Nephron (organoid): ENCODE measurements at regions not wholly inside any gene's neighbourhood (a gene's known extent, or its start where the extent isn't known, plus 50 kb on each side); places are given as distances from the start of the nearest gene placed in this dataset.

Source experiments
- H3K27ac Mint-ChIP-seq, 3 experiments: 2 replicates each; pipeline ENCODE4 v1.8.0; 2020; ENCODE audit warnings: mixed read lengths in 3 of 3, mild to moderate bottlenecking in 2 of 3, moderate library complexity in 1 of 3
- H3K27me3 Mint-ChIP-seq: 2 replicates; pipeline ENCODE4 v1.8.0; 2021; ENCODE audit warnings: low read depth, mild to moderate bottlenecking, moderate library complexity, mixed read lengths
- H3K36me3 Mint-ChIP-seq: 2 replicates; pipeline ENCODE4 v1.8.0; 2020; ENCODE audit warnings: low read depth, mixed read lengths
- H3K4me1 Mint-ChIP-seq: 2 replicates; pipeline ENCODE4 v1.8.0; 2020; ENCODE audit warnings: mixed read lengths
- H3K4me3 Mint-ChIP-seq, 3 experiments: 2 replicates each; pipeline ENCODE4 v1.8.0; 2020; ENCODE audit warnings: mild to moderate bottlenecking in 3 of 3, mixed read lengths in 3 of 3, moderate library complexity in 2 of 3
- H3K9me3 Mint-ChIP-seq: 2 replicates; pipeline ENCODE4 v1.8.0; 2020; ENCODE audit warnings: mixed read lengths
- CTCF ChIP-seq, 3 experiments: fragments of 200-600 bp; sonication (generic); IDR thresholded peaks; one replicate each; pipeline ENCODE4 v1.5.0; 2021; ENCODE audit warnings: antibody characterized with exemption in 3 of 3; ENCODE audit not compliant: unreplicated experiment in 3 of 3

GRCh38 chr9:25845867-25846266 is 167.6 kb upstream of the TUSC1 start:
- no peaks in the 10 kb centered on the region for H3K27me3 Mint-ChIP-seq
- no peak for TF ChIP-seq CTCF (IDR thresholded peaks at IDR 0.05; ENCODE audit: unreplicated experiment in 3 of 3)

GRCh38 chr9:25830381-25830780 is 152.1 kb upstream of the TUSC1 start:
- peak overlapping the region in 1 of 3 experiments; percentile 86 for H3K27ac Mint-ChIP-seq
- no peak overlapping the region for H3K4me3 Mint-ChIP-seq
- no peak for TF ChIP-seq CTCF (IDR thresholded peaks at IDR 0.05; ENCODE audit: unreplicated experiment in 3 of 3)
- no peaks in the 10 kb centered on the region for H3K27me3 Mint-ChIP-seq
- H3K4me1 Mint-ChIP-seq: no peaks in the 10 kb centered on the region
- H3K36me3 Mint-ChIP-seq: no peaks in the 10 kb centered on the region
- peaks cover 22% of the 10 kb centered on the region for H3K9me3 Mint-ChIP-seq

More at GRCh38 chr9:25845867-25846266, 167.6 kb upstream of the TUSC1 start:
- H3K4me1 Mint-ChIP-seq: no peaks in the 10 kb centered on the region
- H3K9me3 Mint-ChIP-seq: peaks cover 7% of the 10 kb centered on the region
- H3K36me3 Mint-ChIP-seq: no peaks in the 10 kb centered on the region
- no peak overlapping the region for H3K4me3 Mint-ChIP-seq
- no peak overlapping the region for H3K27ac Mint-ChIP-seq

GRCh38 chr9:25827626-25828025 is 149.4 kb upstream of the TUSC1 start:
- Mint-ChIP-seq H3K4me3 (no peak overlapping the region), H3K4me1 (no peaks in the 10 kb centered on the region), H3K27me3 (no peaks in the 10 kb centered on the region), H3K27ac (no peak overlapping the region), H3K9me3 (peaks cover 22% of the 10 kb centered on the region), H3K36me3 (no peaks in the 10 kb centered on the region)
- TF ChIP-seq CTCF (IDR thresholded peaks at IDR 0.05; ENCODE audit: unreplicated experiment in 3 of 3): no peak

- no peak overlapping the region for H3K4me3 Mint-ChIP-seq
- peaks cover 4% of the 10 kb centered on the region for H3K9me3 Mint-ChIP-seq
- no peaks in the 10 kb centered on the region for H3K36me3 Mint-ChIP-seq
- H3K27me3 Mint-ChIP-seq: peaks cover 3% of the 10 kb centered on the region
- no peak for TF ChIP-seq CTCF (IDR thresholded peaks at IDR 0.05; ENCODE audit: unreplicated experiment in 3 of 3)
- H3K4me1 Mint-ChIP-seq: peaks cover 13% of the 10 kb centered on the region
- H3K27ac Mint-ChIP-seq: no peak overlapping the region
Observed at GRCh38 chr9:25816439-25816838, 138.2 kb upstream of the TUSC1 start.

GRCh38 chr9:25814023-25814422 is 135.8 kb upstream of the TUSC1 start:
- Mint-ChIP-seq H3K36me3 (no peaks in the 10 kb centered on the region), H3K9me3 (peaks cover 8% of the 10 kb centered on the region), H3K4me1 (peaks cover 13% of the 10 kb centered on the region), H3K27ac (no peak overlapping the region), H3K27me3 (peaks cover 3% of the 10 kb centered on the region), H3K4me3 (no peak overlapping the region)
- no peak for TF ChIP-seq CTCF (IDR thresholded peaks at IDR 0.05; ENCODE audit: unreplicated experiment in 3 of 3)

GRCh38 chr9:25813478-25813877 is 135.2 kb upstream of the TUSC1 start:
- peaks cover 3% of the 10 kb centered on the region for H3K27me3 Mint-ChIP-seq
- TF ChIP-seq CTCF (IDR thresholded peaks at IDR 0.05; ENCODE audit: unreplicated experiment in 3 of 3): no peak
- H3K9me3 Mint-ChIP-seq: peaks cover 8% of the 10 kb centered on the region
- peaks cover 13% of the 10 kb centered on the region for H3K4me1 Mint-ChIP-seq
- no peaks in the 10 kb centered on the region for H3K36me3 Mint-ChIP-seq
- no peak overlapping the region for H3K27ac Mint-ChIP-seq
- H3K4me3 Mint-ChIP-seq: no peak overlapping the region
